GM19043 (cell line): ENCODE measurements at regions not wholly inside any gene's neighbourhood (a gene's known extent, or its start where the extent isn't known, plus 50 kb on each side); places are given as distances from the start of the nearest gene placed in this dataset.

Experiments
- ATAC-seq: cut with Tn5 transposase; IDR thresholded peaks from one replicate; pipeline ENCODE4 v1.9.1; 2021; ENCODE audit warnings: low read depth; ENCODE audit not compliant: unreplicated experiment

DNA sequence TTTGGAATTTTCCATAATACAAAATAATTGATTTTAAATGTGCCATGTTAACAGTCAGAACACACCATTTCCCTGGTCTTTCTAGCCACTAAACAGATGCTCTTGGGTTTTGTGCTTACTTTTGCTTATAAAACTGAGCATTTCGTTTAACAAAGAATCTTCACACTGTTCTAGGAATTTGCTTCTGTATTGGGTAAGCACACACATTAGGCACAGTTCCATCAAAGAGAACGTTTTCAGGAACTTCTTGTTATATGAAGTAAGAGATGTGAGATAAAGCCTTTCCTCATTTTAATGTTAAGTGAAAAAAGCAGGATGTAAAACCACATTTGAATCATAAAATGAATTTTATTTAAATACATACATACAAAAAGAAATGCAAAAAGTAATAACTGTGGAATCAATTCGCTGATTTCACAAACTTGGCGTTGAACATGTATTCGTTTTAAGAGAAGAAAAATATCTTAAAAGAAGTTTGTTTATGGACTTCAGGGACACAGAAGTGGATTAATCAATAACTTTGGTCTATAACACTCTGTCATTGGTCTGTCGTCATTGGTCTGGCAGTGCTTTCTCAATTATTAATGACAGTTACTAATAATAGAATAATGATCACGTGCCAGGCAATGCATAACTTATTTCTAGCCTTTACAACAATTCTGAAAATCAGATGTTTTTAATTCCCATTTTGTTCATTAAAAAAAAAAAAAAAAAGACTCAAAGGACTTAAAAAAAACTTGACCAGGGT lies 199.9 kb upstream of the PRDM1 start:
- ATAC-seq: no peak

DNA sequence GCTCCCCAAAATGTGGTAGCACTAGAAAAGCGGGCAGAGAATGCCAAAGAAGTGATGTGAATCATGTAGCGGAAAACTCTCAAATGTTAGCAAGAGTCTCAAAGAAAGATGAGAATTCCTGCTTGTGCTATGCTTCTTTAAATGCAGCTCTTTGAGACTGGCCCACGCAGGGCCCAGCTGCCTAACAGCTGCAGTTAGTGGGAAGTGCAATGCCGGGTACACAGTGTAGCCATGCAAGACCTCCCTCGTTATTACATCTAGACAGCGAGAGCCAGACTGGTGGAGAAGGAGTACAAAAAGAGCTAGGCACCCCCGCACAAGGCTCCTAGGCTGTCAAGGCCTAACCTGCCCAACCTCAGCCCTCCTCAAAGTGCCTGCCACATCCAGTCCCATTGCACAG lies 201.7 kb upstream of the PRDM1 start:
- ATAC-seq: no peak

DNA sequence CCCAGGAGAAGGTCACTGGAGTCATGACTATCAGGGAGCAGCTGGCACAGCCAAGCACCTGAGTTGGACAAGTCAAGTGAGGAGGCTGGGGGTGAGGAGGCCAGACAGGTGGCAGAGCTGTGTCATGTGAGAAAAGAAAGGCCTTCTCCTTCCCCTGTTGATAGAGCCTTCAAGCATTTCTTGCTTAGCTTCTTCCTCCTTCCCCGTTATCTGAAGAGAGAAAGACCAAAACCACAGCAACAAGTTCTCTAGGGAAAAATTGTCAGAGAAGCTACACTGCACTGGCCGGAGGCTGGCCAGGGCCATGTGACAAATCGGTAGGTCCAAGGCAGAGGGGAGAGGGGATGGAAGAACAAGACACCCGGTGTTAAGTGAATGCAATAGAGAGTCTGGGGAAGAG lies 202.1 kb upstream of the PRDM1 start:
- ATAC-seq: no peak

DNA sequence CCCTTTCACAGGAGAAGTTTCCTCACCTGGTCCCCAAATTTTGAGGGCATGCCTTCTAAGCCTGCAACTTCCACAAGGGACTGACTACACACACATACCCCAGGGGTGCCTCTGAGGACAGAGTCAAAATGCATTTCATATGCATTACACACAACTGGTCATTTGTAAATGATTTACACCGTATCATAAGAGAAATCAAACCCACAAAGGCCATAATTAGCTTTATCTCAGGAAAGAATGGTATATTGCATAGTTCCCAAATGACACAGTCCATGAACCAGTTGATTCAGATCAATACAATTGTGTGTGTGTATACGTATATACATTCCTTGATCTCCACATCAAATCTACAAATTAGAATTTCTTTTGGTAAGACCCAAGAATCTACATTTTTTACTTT lies 203.3 kb upstream of the PRDM1 start:
- no peak for ATAC-seq

DNA sequence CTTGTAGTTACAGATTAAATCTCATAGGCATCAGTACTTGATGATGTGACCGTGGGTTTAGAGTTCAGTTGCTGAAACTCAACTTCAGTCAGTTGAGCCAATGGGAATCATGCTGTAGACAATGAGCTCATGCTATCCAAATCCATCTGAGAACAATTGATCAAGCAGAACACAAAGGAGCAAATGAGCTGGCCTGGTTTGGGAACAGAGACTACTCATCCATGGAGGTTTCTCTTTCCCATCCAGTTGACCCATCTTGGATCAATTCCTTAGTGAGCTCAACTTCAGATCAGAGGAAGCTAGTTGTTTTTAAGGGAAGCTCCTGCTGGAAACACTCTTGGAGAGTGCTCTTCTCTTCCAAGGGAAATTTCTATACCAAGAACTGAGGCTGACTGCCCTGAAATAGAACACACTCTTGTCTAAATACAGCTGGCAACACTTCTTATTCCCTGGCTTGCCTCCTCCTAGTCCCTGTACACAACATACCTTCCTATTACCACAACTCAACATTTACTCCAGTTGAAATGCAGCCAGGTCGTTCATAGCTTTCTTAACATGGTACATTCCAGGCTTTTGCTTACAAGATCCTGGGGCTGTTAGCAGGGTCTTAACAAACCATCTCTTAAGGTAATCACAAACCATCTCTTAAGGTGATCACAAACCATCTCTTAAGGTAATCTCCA lies 203.9 kb upstream of the PRDM1 start:
- ATAC-seq: no peak

DNA sequence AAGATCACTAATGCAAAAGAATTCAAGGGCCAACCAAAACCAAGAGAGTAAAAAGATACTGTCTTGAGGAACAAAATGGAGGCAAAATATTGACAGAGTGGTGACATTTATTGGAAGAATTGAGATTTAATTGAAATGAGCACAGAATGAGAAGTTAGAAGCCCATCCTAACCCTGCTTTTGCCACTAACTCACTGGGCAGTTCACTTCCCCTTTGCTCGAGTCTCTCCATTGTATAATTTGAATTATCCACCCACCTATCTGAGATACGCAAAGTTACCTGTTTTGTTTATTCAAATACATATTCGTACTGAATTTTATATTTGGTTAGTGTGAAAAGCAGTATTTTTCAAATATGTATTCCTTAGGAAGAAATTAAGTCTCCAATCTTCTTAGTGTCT lies 204.5 kb upstream of the PRDM1 start:
- no peak for ATAC-seq

DNA sequence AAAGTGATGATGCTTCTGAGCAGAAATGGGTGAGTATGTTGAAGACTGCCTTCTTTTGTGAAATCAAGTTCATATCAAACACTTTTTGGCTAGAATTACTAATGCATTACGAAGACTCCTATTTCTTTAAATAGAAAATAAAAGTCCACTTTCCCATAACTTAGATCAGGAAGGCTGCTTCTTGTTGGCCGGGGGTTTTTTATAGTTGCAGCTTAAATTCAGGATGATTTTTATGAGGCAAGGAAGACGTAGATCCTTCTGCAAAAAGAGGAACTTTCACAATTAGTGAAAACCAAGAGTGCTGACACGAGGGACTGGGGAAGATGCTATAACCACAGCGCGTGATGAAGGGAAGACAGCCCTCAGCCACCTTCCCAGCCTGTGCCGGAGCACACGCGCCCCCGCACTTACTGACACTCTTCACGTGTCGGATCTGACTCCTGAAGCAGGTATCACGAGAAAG lies 206.1 kb upstream of the PRDM1 start:
- ATAC-seq: no peak

DNA sequence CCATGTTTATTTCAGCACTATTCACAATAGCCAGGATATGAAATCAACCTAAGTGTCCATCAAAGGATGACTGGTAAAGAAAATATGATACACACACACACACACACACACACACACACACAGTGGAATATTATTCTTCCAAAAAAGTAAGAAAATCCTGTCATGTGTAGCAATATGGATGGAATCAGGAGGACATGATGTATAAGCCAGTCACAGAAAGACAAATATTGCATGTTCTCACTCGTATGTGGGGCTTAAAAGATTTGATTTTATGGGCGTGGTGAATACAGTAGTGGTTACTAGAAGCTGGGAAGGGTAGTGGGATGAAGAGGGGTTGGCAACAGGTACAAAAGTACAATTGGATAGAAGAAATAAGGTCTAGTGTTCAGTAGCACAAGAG lies 207.0 kb upstream of the PRDM1 start:
- ATAC-seq: no peak

DNA sequence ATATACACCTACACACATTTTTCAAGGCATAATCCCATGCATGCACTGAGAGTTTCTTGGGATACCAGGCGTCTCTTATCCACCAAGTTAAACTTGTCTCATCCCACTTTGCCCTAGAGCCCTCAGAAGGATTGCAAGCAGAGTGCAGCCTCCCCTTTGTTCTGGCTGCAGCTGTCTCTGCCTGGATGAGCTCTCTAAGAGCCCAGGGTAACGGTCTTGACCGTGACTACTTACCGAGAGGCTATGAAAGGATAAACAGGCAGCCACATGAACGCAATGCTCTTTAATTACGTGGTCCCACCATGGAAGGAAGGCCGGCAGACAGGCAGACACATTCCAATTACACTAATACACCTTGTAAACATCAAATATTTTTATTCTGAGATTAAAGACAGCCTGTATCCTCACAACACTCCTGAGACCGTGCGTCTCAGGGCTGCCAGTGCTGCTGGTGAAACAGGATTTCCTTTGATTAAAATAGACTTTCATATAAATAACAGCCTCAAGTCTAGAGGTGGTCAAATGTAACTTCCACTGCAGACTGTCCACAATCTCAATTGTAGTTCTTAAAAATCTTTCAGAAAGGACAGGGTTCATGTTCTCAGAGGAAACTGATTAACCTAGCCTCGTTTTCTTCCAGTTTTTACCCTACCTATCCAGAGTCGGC lies 210.0 kb upstream of the PRDM1 start:
- no peak for ATAC-seq

DNA sequence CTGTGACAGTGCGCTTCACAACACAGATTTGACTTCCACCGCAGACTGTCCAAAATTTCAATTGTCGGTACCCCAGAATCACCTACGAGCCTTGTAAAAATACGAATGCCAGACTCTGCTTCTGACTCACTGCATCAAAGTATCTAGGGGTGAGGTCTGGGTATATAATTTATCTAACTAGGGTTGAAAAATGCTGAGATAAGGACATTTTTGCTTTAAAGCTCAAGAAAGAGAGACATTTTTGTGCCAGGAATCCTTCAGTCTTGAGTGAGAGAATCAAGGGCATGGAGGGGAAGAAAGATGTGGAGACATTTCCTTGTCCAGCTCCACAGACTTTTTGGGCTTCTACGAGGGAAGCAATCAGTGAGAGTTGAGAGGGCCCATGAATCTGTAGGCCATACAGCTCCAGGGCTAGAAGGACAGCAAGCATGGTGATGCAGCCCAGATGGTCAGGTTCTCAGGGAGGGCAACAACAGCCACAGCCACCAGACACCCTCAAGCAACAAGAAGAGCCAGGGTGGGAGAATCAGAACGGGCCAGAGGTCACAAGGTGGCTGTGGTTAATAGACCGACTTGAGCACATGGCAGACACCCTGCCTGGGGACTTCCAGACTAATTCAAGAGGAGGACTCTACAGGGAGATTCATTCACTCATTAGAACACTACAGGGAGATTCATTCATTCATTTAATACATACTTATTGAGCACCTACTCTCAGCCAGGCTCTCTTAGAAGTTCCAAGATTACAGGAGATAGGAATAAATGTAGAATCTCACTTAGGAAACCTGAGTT lies 211.1 kb upstream of the PRDM1 start:
- no peak for ATAC-seq

DNA sequence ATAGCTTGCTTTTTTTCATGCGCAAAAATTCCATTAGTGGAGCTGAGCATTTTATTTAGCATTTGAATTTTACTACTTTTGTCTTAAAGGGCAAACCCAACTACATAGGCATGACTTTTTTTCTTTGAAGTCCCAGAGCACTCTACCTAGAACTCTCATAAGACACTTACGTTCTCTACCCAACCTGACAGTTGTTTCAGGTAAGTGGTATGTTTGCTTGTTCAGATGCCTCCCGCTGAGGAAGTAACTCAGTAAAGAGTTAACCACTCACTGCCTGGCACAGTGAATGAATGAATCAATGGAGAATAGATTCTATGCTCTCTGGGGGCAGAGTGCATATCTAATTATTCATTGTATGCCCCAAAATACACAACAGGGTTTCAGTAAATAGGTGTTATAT lies 212.3 kb upstream of the PRDM1 start:
- ATAC-seq: no peak

DNA sequence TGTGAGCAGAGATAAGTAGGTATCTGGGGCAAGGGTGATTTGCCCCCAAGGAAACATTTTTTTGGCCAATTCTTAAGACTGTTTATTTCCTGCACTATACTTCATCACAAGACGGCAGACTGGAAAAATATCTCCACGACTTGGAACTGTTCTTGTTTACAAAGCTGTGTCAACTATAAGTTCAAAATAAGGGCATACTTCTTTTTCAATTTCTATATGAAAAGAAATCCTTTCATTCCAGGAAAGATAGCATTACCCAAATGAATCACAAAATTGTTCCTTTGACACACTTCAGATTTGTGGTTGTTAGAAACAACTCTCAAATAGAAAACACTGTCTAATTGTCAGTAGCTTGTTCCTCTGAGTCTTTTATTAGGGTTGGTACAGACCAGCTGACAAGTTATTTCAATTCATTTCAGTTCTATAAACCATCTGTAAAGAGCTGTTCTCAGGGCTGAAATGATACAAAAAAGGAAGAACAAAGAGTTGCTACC lies 212.9 kb upstream of the PRDM1 start:
- ATAC-seq: no peak

DNA sequence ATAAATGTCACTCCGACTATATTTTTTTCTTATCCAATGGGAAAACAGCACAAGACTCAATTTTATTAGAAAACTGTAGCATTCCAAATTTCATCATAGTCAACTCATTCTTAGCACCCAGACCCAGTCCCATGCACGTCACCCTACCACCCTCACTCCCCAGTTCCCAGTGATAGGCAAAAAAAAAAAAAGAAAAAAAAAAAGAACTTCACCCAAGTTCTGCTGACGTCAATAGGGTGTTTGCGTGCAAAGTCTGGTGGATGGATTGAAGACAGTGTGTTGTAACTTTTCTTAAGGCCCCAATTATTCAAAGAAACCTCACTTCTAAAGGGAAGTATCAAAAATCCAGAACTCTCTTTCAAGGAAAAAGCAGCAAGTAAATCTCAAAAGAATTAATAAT lies 213.9 kb upstream of the PRDM1 start:
- no peak for ATAC-seq

DNA sequence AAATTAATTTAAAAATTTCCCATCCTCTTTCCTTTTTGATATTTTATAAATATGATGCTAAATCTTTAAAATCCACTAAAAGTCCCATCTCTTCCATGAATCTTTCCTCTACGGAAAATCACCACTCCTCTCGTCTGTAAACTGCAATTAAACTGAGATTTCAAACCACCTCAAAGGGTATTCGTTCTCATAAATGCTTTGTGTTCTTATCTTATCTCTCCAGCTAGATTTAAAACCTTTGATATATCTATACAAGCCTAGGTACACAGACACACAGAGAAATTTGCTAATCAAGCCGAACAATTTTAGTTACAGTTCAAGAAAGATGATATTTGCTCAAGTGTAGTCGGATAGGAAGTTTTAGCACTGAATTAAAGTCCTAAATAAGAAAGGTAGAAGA lies 214.6 kb upstream of the PRDM1 start:
- ATAC-seq: no peak

DNA sequence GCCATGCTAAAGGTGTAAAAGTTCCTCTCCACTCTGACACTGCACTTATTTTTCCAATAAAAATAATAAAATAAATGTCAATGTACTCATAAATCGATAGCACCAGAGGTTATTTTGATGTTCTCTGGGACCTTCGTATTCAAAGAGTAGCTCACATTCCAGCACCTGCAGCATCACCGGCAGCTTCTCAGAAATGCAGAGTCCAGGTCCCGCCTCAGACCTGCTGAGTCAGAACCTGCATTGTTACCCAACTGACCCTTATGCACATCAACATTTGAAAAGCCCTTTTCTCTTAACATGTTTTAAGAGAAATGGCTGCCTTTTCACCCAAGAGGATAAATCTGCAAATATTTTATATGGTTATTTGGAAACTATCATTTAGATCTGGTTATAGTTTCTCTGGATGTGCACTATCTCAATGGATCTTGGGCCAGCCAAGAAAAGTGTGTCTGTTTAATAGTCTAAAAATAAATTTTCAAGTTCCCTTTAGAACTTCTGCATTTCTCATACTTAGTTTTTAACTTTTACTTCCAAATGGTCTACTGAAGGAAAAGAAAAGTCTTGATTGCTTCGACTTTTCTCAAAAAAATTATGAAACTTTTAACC lies 216.2 kb upstream of the PRDM1 start:
- ATAC-seq: no peak

DNA sequence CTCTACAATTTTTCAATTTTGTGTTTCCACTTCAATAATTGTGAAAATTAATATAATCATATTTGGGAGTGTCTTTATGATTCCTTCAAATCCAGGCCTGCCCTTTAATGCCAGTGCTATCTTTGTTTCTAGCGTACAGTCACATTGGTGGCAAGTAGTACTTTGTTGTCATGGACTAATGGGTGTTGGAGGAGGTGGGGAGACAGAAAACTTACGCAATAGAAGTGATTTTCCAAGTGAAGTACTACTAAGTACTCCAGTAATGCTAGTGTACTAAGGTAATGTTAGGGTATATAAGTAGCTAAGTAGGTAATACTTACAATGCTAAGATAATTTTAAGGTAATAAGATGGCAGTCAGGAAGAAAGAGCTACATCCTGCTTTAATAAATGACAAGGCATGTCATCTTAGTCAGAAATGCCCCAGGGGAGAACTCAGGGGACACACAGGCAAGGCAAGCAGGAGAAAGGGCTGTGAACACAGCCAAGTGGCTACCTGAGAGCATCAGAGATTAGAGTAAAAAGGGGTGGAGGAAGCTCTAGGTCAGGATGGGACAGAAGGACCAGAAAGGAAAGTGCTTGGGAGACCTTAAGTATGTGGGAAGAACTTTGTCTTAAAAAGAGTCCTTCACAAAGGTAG lies 217.2 kb upstream of the PRDM1 start:
- no peak for ATAC-seq

DNA sequence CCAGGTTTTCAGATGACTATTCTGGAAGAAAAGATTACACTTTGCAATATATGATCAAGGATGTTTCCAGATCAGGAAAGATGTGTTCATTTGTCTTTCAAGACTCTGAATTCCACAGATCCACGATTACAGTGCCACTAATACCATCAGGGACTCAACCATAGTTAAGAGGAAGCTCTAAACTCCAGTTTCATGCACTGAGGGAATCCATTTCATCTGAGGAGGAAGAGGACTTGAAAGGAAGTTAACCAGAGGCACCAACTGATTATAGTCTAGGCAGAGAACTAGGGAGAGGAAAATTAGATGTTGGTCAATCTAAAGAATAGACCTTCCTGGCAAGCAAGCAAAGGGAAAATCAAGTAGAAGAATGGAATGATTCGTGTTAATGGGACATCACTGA lies 218.3 kb upstream of the PRDM1 start:
- ATAC-seq: no peak

DNA sequence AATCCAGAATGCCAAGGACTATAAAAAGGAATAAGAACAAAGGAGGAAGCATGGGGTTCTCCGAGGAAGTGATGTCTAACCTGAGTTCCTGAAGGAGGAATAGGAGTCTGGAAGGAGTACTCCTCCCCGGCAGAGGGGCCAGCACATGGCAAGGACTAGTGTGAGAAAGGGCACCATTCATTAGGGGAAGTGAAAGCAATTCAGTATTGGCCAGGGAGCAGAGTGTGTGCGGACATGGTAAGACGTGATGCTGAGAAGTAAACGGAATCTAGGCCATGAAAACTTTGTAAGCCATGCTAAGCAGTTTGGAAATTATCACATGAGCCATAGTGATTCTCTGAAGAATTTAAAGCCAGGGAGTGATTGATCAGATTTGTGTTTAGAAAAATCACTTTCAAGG lies 218.9 kb upstream of the PRDM1 start:
- ATAC-seq: no peak

DNA sequence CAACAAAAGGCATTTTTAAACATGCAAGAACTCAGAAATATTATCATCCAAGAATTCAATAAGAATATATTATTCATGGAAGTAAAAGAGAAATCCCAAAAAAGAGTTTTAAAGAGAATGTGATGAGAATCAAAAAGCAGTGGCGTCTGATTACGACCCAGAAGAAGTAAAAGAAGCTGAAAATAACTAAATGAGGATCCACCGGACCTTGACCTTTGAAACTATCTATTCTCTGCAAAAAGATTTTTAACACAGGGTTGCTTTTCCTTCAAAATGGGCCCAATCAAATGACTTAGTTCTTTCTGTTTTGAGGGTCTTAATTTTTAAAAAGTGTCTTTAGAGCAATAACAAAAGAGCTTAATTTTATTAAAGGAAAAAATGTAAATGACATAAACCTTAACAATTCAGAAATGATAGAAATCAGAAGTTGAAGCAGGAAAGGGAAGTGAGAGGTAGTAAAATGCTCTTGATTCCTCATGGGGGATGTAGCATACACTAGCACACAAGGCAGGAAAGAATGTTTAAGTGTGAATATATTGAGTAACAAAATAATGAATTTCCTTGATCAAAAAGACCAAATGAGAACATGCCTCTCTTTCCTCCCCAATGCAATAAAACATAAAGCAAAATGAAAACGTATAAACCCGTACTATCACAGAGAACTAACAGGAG lies 223.1 kb upstream of the PRDM1 start:
- no peak for ATAC-seq
